Renal cortex interstitium (tissue), 11 donors: ENCODE measurements at regions not wholly inside any gene's neighbourhood (a gene's known extent, or its start where the extent isn't known, plus 50 kb on each side); places are given as distances from the start of the nearest gene placed in this dataset.

Experiments used
- DNase-seq, 11 donors: peaks; one replicate each; pipeline ENCODE4 v3.0.0-alpha.2; 2013; ENCODE audit warnings: low read depth in 9 of 11, low spot score in 4 of 11; ENCODE audit errors: extremely low read depth in 1 of 11

- no peak for DNase-seq
These were observed 59.2 kb upstream of the TARBP1 start for GRCh38 chr1:234538062-234538731.

- DNase-seq, result no peak
These were observed 58.3 kb upstream of the TARBP1 start for GRCh38 chr1:234537236-234537635.

- DNase-seq, result no peak
These were observed 57.8 kb upstream of the TARBP1 start for GRCh38 chr1:234536741-234537140.

- DNase-seq, result peak in 9 of 11 donors; percentile 69 to 89 (median 81)
These were observed 57.0 kb upstream of the TARBP1 start for GRCh38 chr1:234535763-234536515.

GRCh38 chr1:234535218-234535617 lies 56.2 kb upstream of the TARBP1 start:
- no peak for DNase-seq

DNA sequence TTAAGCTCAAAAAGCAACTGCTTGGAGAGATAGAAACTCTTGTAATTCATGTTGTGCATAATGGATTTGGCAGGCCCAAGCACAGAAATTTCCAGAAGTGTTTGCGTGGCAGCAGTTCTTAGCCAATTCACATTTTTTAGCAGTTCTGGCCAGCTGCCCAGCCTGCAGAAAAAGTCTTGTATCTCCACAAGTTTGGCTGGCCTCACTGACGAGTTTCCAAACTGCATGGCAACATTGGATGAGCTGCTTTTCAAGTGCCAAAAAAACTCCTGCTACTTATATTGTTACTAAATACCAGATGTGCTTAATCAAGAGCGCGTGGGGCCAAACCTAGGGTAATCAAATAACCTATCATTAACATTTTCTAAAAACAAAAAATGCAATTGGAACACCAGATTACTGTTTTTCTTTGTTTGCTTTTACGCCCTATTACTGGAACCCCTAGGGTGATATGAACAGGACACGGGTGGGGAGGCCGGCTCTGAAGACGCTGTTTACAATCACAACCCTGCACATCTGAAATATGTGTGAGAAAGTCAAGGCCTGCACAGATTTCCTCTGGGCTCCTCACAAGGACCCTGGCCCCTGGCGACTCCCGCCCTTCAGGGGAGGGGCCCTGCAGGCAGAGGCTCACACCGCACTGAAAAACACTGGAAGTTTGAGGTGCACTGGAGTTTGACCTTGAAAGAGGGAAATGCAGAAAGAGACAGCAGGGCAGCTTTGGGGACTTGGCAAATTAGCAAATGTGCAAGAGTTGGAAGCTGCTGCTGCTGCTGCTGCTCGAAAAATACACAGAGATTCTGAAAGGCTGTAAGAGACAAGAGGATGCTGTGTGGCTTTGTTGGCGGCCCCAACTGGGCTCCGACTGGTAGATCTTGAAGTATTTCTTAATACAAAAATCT lies 55.2 kb upstream of the TARBP1 start:
- peak in 10 of 11 donors; percentile 72 to 92 (median 82) for DNase-seq

GRCh38 chr1:234533034-234533891 lies 54.3 kb upstream of the TARBP1 start:
- DNase-seq, result no peak

DNA sequence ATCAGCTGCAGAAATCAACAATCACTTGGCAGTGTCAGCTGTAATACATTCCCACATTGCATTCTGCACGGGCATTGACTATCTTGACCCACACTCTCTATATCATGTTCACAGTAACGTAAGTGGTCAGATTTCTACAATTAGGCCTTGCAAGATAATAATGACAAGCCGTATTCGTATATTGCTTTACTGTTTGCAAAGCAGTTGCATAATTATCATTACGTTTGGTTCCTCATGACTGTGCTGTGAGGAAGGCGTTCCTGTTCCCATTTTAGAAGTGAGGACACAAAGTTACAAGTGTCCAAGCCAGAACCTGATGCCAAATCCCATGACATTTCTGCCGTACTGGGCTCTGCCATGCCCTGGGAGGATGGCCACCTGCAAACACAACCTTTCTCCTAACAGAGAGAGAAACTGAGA lies 53.5 kb upstream of the TARBP1 start:
- no peak for DNase-seq

DNA sequence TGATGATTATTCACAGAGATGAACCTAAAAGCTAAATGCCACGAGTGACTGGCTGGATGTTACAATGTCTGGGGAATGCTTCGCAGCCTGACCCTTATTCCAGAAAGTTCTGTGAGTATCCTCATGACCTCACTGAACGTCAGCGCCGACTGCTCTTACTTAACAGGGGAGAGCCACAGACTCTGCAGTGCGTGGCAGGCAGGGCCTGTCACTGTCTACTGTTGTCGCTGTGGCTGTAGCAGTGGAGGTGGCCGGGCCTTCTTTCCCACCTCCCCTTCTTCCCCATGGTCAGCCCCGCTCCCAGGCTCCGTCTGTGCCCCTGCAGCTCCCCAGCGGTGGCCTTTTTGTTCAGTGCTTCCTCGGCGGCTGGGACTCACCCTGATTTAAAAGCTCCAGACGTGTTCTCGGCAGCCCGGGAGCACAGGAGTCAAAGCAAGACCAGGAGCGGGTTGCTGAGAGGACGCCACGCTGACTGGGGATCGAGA lies 52.2 kb upstream of the TARBP1 start:
- no peak for DNase-seq

DNA sequence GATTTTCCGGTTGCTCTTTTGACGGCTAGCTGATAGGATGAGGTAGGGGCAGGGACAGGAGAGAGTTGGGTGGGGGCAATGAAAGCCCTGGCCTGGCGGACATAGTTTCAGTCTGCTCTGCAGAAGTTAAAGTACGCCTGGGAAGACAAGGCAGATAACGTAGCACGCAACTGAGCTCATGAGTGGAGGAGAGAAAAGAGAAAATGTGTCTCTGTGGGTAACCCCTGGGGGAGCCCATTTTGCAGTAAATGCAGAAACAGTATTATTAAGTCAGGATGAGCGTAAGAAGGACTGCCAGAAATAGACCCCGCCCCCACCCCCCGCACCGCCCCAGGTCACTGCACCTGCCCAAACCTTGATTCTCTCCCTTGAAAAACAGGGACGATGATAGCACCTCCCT lies 51.7 kb upstream of the TARBP1 start:
- no peak for DNase-seq

DNA sequence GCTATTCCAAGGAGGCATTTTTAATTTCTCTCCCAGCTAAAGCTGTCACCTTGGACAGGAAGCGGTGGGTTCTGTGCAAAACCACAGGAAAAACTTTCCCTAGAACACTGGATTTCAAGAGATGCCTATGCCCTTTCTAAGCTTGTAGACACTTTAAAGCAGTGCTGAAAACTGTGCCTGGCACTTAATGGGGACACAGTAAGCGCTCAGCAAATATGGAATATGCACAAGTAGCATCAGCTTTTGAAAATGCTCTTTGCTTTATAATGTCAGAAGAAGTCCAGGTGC lies 50.9 kb upstream of the TARBP1 start:
- DNase-seq, result no peak

- no peak for DNase-seq
These were observed 50.3 kb upstream of the TARBP1 start for GRCh38 chr1:234529095-234529949.
